ENCODE measurements at regions not wholly inside any gene's neighbourhood (a gene's known extent, or its start where the extent isn't known, plus 50 kb on each side); places are given as distances from the start of the nearest gene placed in this dataset.

- TF ChIP-seq CTCF (optimal IDR thresholded peaks at IDR 0.05 in 1 of 3, IDR thresholded peaks at IDR 0.05 in 1 of 3, conservative IDR thresholded peaks at IDR 0.05 in 1 of 3; ENCODE audit: extremely low read depth in 1 of 3, insufficient read depth in 2 of 3, low read length in 3 of 3) (no peak), EZH2 (IDR thresholded peaks at IDR 0.05; ENCODE audit: low read length) (no peak)
Measured at GRCh38 chrX:2554891-2555290, 54.1 kb upstream of the DHRSX start.

Measured in keratinocyte (primary cell).